Natural killer cell treated with Interleukin-12 subunit alpha and Interleukin-12 subunit beta and Interleukin-15 and Interleukin-18, amount 100 ng/mL, for 72 hours (primary cell): ENCODE measurements at regions not wholly inside any gene's neighbourhood (a gene's known extent, or its start where the extent isn't known, plus 50 kb on each side); places are given as distances from the start of the nearest gene placed in this dataset.
A peak's percentile ranks its signal among the peaks of the same experiment; 100 is the strongest.
"Not testable (repeated sequence)": the region's sequence is repeated elsewhere in the genome, so short reads cannot be mapped to it uniquely, and the experiment has no call there.

Experiments
- ATAC-seq, 2 donors: fragments of 150-1000 bp; cut with Tn5 transposase in 1 of 2; sonication (Bioruptor Pico), chemical (Tn5 transposase) in 1 of 2; 2 replicates each; pipeline ENCODE4 v1.10.0; 2021
- DNase-seq: peaks from one replicate; pipeline ENCODE4 v3.0.0; 2022; ENCODE audit warnings: low spot score
- H3K27ac Mint-ChIP-seq, 2 donors: 1 replicate in 1 of 2; 2 replicates in 1 of 2; pipeline ENCODE4 v1.8.0; 2022; ENCODE audit warnings: mixed read lengths in 2 of 2, mild to moderate bottlenecking in 1 of 2, moderate library complexity in 1 of 2
- H3K27me3 Mint-ChIP-seq, 2 donors: 1 replicate in 1 of 2; 2 replicates in 1 of 2; pipeline ENCODE4 v1.8.0; 2022; ENCODE audit warnings: mixed read lengths in 2 of 2
- H3K36me3 Mint-ChIP-seq: one replicate; pipeline ENCODE4 v1.8.0; 2022; ENCODE audit warnings: mixed read lengths
- H3K4me1 Mint-ChIP-seq, 2 donors: 1 replicate in 1 of 2; 2 replicates in 1 of 2; pipeline ENCODE4 v1.8.0; 2022; ENCODE audit warnings: low read depth in 2 of 2, mixed read lengths in 2 of 2, mild to moderate bottlenecking in 1 of 2
- H3K4me3 Mint-ChIP-seq: one replicate; pipeline ENCODE4 v1.8.0; 2022; ENCODE audit warnings: mixed read lengths
- H3K9me3 Mint-ChIP-seq: 2 replicates; pipeline ENCODE4 v1.8.0; 2022; ENCODE audit warnings: mixed read lengths

GRCh38 chr4:66328803-66329574, 658.7 kb upstream of the EPHA5 start:
- Mint-ChIP-seq H3K27ac (no peak overlapping the region), H3K4me1 (no peaks in the 10 kb centered on the region), H3K9me3 (peaks cover 6% of the 10 kb centered on the region), H3K4me3 (no peak overlapping the region), H3K27me3 (no peaks in the 10 kb centered on the region), H3K36me3 (no peaks in the 10 kb centered on the region)
- no peak for ATAC-seq
- DNase-seq: no peak

- no peak overlapping the region for H3K4me3 Mint-ChIP-seq
- H3K27ac Mint-ChIP-seq: no peak overlapping the region
- H3K36me3 Mint-ChIP-seq: no peaks in the 10 kb centered on the region
Measured at GRCh38 chr4:66307641-66308438, 637.6 kb upstream of the EPHA5 start.

GRCh38 chr4:66300336-66300934, 630.1 kb upstream of the EPHA5 start:
- no peak for ATAC-seq
- no peak for DNase-seq
- Mint-ChIP-seq H3K4me3 (no peak overlapping the region), H3K36me3 (no peaks in the 10 kb centered on the region), H3K4me1 (no peaks in the 10 kb centered on the region), H3K27me3 (no peaks in the 10 kb centered on the region), H3K9me3 (peaks cover 9% of the 10 kb centered on the region), H3K27ac (no peak overlapping the region)

More at GRCh38 chr4:66307641-66308438, 637.6 kb upstream of the EPHA5 start:
- Mint-ChIP-seq H3K4me1 (no peaks in the 10 kb centered on the region), H3K27me3 (no peaks in the 10 kb centered on the region), H3K9me3 (peaks cover 9% of the 10 kb centered on the region)
- ATAC-seq: no peak
- DNase-seq: peak; percentile 55

GRCh38 chr4:66298569-66298968, 628.3 kb upstream of the EPHA5 start:
- H3K4me1 Mint-ChIP-seq: no peaks in the 10 kb centered on the region
- no peak for ATAC-seq
- DNase-seq: no peak
- H3K36me3 Mint-ChIP-seq: no peaks in the 10 kb centered on the region
- H3K27ac Mint-ChIP-seq: no peak overlapping the region
- H3K4me3 Mint-ChIP-seq: no peak overlapping the region
- H3K9me3 Mint-ChIP-seq: peaks cover 14% of the 10 kb centered on the region
- no peaks in the 10 kb centered on the region for H3K27me3 Mint-ChIP-seq

- no peak for ATAC-seq
- Mint-ChIP-seq H3K27ac (no peak overlapping the region), H3K4me3 (no peak overlapping the region), H3K36me3 (no peaks in the 10 kb centered on the region), H3K9me3 (peaks cover 17% of the 10 kb centered on the region), H3K27me3 (no peaks in the 10 kb centered on the region), H3K4me1 (no peaks in the 10 kb centered on the region)
- no peak for DNase-seq
Measured at GRCh38 chr4:66297703-66298102, 627.4 kb upstream of the EPHA5 start.

GRCh38 chr4:66294638-66295037, 624.3 kb upstream of the EPHA5 start:
- no peak overlapping the region for H3K27ac Mint-ChIP-seq
- H3K9me3 Mint-ChIP-seq: peaks cover 11% of the 10 kb centered on the region
- ATAC-seq (no peak), DNase-seq (no peak)
- no peaks in the 10 kb centered on the region for H3K36me3 Mint-ChIP-seq
- no peak overlapping the region for H3K4me3 Mint-ChIP-seq
- H3K27me3 Mint-ChIP-seq: no peaks in the 10 kb centered on the region
- H3K4me1 Mint-ChIP-seq: no peaks in the 10 kb centered on the region

GRCh38 chr4:66284991-66285451, 614.7 kb upstream of the EPHA5 start:
- H3K4me3 Mint-ChIP-seq: no peak overlapping the region
- H3K9me3 Mint-ChIP-seq: peaks cover 6% of the 10 kb centered on the region
- no peak overlapping the region for H3K27ac Mint-ChIP-seq
- no peaks in the 10 kb centered on the region for H3K36me3 Mint-ChIP-seq
- no peaks in the 10 kb centered on the region for H3K4me1 Mint-ChIP-seq
- DNase-seq (no peak), ATAC-seq (no peak)
- H3K27me3 Mint-ChIP-seq: no peaks in the 10 kb centered on the region

GRCh38 chr4:66279084-66279483, 608.8 kb upstream of the EPHA5 start:
- no peak overlapping the region for H3K4me3 Mint-ChIP-seq
- no peak for DNase-seq
- H3K36me3 Mint-ChIP-seq: no peaks in the 10 kb centered on the region
- no peak for ATAC-seq
- no peak overlapping the region for H3K27ac Mint-ChIP-seq
- no peaks in the 10 kb centered on the region for H3K27me3 Mint-ChIP-seq
- no peaks in the 10 kb centered on the region for H3K4me1 Mint-ChIP-seq
- peaks cover 14% of the 10 kb centered on the region for H3K9me3 Mint-ChIP-seq

GRCh38 chr4:66275411-66276038, 605.2 kb upstream of the EPHA5 start:
- Mint-ChIP-seq H3K9me3 (peaks cover 10% of the 10 kb centered on the region), H3K27ac (no peak overlapping the region), H3K4me1 (no peaks in the 10 kb centered on the region), H3K27me3 (no peaks in the 10 kb centered on the region), H3K4me3 (no peak overlapping the region), H3K36me3 (no peaks in the 10 kb centered on the region)
- ATAC-seq (no peak), DNase-seq (no peak)

- Mint-ChIP-seq H3K9me3 (peaks cover 17% of the 10 kb centered on the region), H3K27me3 (no peaks in the 10 kb centered on the region), H3K4me3 (no peak overlapping the region), H3K36me3 (peaks cover 9% of the 10 kb centered on the region), H3K4me1 (no peaks in the 10 kb centered on the region), H3K27ac (no peak overlapping the region)
- ATAC-seq (no peak), DNase-seq (no peak)
Measured at GRCh38 chr4:66273110-66273509, 602.8 kb upstream of the EPHA5 start.

- not testable (repeated sequence) for H3K4me1 Mint-ChIP-seq, DNase-seq, ATAC-seq, H3K27me3 Mint-ChIP-seq, H3K4me3 Mint-ChIP-seq, H3K27ac Mint-ChIP-seq
- Mint-ChIP-seq H3K9me3 (peaks cover 25% of the 10 kb centered on the region), H3K36me3 (peaks cover 21% of the 10 kb centered on the region)
Measured at GRCh38 chr4:66270356-66270755, 600.1 kb upstream of the EPHA5 start.

GRCh38 chr4:66266554-66266953, 596.3 kb upstream of the EPHA5 start:
- DNase-seq, H3K27me3 Mint-ChIP-seq, ATAC-seq, H3K4me3 Mint-ChIP-seq, H3K4me1 Mint-ChIP-seq, H3K27ac Mint-ChIP-seq: not testable (repeated sequence)
- Mint-ChIP-seq H3K9me3 (peaks cover 22% of the 10 kb centered on the region), H3K36me3 (peaks cover 21% of the 10 kb centered on the region)

GRCh38 chr4:66266035-66266434, 595.7 kb upstream of the EPHA5 start:
- ATAC-seq: no peak

More at GRCh38 chr4:66266035-66266434, 595.7 kb upstream of the EPHA5 start:
- H3K4me3 Mint-ChIP-seq: no peak overlapping the region
- no peaks in the 10 kb centered on the region for H3K4me1 Mint-ChIP-seq
- no peaks in the 10 kb centered on the region for H3K27me3 Mint-ChIP-seq
- H3K27ac Mint-ChIP-seq: no peak overlapping the region
- peaks cover 22% of the 10 kb centered on the region for H3K9me3 Mint-ChIP-seq
- DNase-seq: peak; percentile 44
- peaks cover 21% of the 10 kb centered on the region for H3K36me3 Mint-ChIP-seq
